NK-92 treated with Interleukin-12 subunit alpha and Interleukin-12 subunit beta, amount 100 ng/mL, for 24 hours (cell line): ENCODE measurements at regions not wholly inside any gene's neighbourhood (a gene's known extent, or its start where the extent isn't known, plus 50 kb on each side); places are given as distances from the start of the nearest gene placed in this dataset.
A peak's percentile ranks its signal among the peaks of the same experiment; 100 is the strongest.
"Not testable (repeated sequence)": the region's sequence is repeated elsewhere in the genome, so short reads cannot be mapped to it uniquely, and the experiment has no call there.

ENCODE experiments used
- DNase-seq: peaks from one replicate; lab custom pipeline; 2025; lab: John Stamatoyannopoulos, UW

DNA sequence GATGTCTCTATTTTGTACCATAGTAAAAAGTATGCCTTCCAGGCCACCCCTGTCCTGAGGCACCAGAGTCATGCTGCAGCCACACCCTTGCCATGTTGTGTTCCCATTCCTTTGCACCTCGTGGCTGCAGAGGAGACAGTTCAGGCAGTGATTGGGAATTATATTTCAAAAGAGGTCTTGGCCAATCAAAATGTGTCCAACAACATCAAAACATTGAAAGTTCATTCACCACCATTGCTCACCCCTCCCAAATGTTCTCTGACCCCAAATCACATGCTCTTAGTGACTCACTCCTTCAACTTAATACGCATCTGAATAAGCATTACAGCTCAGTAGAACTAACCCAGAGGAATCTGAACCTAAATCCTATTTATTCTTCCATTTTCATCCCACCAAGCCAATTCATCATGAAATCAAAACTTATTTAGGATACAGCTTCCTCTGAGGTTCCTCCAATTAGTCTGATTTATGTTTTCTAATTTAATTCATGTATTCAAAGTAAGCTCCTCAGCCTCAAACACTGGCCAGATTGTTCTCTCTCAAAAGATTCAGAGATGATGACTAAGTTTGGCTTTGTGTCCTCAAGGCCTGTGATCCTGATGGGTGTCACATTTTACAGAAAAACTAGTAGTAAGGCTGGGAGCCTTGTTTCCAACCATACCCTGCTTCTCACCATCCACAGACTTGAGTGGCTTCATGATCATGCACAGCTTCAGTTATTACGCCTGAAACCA, 323.2 kb upstream of the INTU start:
- DNase-seq: no peak

DNA sequence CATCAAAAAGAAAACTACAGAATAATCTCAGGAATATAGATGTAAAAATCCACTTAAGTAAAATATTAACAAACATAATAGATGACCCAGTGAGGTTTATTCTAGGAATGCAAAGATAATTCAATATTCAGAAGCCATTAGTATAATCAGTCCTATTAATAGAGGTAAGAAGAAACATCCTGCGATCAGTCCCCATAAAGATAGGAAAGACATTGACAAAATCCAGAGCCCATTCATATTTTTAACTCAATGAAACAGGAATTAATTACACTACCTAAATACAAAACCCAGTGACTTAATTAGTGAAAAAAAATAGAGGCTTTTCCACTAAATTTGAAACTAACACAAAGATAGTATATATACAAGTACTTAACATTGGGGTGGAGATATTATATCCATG, 321.4 kb upstream of the INTU start:
- no peak for DNase-seq

DNA sequence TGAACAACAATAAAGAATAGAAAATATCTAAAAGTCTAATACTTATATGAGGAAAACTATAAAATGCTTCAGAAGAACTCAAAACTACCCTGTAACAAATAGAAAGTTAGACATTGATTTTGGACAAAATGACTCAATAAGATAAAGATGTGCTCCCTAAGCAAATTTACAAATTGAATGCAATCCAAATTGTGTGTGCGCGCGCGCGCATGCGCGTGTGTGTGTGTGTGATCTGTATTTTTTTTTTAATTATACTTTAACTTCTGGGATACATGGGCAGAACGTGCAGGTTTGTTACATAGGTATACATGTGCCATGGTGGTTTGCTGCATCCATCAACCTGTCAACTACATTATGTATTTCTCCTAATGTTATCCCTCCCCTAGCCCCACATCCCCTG, 320.8 kb upstream of the INTU start:
- no peak for DNase-seq

DNA sequence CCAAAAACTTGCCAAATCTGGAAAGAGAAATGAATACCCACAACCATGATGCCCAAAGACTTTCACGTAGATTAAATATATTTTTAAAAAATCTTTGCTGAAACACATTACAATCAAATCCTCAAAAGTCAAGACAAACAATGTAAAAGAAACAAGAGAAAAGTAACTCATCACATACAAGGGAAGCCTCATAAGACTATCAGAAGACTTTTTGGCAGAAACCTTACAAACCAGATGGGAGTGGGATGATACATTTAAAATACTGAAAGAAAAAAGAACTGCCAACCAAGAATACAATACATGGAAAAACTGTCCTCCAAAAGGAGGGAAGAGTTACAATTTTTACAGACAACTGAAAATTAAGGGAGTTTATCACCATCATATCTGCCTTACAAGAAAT, 319.0 kb upstream of the INTU start:
- DNase-seq: no peak

DNA sequence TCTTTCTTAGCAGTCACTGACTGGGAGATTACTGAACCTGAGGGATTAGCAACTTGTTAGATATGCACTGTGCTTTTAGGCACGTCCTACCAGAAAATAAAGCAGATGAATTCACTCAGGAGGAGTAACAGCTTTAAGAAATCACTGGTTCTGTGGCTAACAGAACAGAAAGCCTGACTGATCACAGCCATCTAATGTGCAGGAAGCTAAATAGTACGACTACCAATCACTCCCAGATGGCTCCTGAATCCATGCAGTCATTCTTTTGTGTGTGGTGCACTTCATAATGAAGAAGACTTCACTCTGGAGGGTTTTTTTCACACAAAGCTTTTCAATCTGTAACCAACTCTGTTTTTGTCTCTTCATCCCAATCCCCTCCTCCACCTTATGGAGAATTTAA, 305.3 kb upstream of the INTU start:
- DNase-seq: no peak

DNA sequence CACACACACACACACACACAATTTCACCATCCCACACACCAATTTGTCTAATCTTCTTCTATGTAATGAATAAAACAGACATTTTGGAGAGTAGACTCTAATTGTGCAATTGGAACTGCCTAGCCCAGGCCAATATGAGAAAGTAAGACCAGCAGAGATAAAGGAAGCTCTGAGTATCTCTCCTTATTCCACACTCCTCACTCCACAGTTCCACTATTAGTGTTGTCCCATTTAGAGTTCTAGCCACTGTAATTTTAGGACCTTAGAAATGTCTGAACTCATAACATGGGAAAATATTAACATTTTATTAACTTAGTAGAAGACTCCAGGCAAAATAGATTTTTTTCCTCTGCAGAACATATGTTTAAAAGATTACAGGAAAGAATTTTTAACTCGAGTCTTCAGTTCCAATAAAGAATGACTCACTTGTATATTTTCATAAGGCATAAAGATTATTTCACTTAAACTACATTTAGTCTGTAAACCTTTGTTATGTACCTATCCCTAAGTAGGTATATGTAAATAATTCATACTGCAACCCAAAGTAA, 297.6 kb upstream of the INTU start:
- DNase-seq: no peak

DNA sequence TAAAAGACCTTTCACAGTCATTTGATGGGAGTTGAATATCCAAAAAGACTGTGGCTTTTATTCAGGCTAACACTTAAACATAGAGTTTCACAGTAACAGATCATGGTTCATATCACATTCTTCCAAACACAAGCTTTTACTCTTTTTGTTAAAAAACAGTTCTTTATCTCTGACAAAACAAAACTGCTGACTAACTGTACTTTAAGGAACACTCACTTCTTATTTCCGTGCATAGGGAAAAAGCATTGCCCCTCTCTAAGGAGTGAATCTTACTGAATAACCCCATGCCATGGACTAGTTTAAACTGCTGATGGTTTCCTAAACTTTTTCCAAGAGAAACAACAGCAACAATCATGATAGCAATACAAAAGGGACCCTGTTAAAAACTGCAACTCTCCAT, 297.0 kb upstream of the INTU start:
- DNase-seq: no peak

DNA sequence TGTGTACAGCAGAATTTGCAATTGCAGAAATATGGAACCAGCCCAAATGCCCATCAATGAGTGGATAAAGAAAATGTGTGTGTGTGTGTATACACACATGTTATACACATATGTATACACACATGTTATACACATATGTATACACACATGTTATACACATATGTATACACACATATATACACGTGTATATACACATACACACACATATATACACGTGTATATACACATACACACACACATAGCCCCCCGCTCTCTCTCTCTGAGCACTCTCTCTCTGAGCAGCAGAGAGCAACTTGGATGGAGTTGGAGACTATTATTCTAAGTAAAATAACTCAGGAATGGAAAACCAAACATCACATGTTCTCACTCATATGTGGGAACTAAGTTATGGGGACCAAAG, 289.6 kb upstream of the INTU start:
- not testable (repeated sequence) for DNase-seq

DNA sequence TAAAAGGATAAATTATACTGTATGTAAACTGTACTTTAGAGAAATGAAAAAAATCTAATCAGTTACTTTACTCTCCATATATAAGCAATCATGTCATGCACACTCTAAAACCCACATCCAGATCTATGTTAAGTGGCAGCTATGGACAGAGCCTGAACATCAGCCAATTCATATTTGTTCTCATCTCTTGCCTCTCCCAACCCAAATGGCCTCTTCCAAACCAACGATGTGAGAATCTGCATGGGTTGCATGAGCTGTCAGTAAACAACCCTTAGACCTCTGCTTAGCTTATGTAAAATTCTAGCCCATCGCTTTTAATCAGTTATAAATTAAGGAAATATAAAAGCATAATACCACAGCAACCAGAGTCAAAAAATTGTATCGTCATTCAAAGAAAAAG, 288.7 kb upstream of the INTU start:
- no peak for DNase-seq

DNA sequence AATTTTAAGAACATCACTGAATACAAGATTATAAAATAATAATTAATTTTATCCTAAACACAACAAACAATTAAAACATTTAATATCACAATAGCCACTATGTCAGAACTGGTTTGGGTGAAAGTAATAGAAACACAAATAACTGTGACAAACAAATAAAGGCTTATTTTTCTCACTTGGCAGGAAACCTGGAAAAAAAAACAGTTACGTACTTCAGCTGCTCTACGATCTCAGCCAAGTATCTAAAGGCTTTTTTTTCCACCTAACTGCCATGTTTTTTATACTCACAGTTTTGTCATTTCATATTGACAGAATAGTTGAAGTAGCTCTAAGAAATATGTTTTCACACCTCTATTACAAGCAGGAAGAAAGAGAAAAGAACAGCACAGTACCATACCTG, 284.8 kb upstream of the INTU start:
- DNase-seq: no peak

DNA sequence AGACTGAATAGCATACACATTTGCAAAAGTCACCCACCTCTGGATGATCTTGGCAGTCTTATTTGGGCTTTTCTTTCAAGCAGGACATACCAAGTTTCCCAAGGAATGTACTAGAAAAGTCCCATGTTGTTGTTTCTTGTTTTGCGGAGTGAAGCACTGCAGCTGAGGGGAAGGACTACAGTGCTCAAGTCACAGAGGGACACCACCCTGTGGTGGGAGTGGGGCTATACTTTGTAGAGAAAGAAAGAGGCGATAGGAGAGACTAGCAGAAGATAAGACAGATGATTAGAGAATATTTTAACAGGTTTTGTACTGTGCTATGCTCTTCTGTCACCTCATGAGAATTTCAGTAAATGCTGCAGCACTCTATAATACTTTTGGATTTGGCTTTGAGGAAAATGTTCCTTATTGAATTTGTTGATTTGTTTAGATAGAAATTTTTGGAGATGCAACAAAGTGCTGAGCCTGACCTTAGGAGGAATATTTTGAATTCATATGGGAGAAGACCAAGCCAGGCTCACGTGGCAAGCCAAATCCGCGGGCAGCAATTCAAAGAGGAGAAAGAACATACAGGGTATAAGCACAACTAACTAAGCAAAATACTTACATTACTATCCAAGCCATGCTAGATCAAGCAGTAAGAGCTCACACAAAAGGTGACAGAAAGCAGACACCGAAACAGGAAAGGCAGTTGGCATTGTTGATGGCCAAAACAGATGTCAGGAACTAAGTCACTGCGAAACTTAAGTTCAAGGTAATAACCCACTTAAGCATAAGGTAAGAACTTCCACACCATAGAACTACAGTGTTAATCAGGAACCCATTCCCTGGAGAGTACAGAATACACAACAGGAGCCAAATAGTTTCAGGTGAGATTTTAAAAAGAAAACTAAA, 280.3 kb upstream of the INTU start:
- DNase-seq: no peak

DNA sequence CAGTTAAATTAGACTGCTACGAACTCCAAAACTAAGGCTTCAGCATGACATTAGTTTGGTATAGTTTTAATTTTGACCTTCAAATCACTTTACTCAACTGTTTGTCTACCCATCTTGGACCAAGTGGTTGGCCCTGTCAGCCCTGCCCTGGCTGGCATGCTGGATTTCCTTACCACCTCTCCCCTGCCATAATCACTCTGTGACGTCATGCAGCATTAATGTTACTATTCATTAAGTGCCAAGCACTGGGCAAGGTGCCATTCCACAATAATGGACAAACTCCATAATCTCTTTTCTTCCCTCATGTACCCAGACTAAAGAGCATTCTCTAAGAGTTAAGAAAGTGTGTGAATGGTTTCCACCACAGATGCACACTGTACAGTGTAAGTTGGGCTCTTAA, 277.0 kb upstream of the INTU start:
- DNase-seq: no peak

DNA sequence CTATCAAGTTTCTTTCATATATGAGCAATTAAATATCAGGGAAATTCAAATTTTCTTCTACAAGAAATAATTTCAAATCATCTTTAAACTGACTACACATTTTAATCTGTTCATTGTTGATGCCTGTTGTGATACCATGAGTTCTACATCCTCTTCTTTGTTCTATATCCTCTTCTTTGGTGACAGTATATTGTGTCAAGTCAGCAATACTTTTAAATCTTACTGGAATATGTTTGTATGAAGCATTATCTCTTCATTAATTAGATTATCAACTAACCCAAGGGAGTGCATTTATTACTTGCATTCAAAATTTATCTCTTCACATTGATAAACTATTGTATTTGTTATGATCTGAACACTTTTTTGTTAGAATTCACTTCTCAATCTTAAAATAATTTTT, 275.0 kb upstream of the INTU start:
- DNase-seq: no peak

DNA sequence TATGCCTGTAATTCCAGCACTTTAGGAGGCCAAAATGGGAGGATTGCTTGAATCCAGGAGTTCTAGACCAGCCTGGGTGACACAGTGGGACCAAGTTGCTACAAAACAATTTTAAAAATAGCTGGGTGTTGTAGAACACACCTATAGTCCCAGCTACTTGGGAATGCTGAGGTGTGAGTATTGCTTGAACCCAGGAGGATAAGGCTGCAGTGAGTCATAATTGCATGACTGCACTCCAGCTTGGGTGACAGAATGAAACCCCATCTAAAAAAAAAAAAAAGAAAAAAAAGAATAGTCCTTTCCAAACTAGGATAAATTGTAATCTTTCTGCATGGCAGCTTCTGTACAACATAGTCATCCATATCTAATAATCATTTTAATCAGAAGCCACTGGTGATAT, 270.1 kb upstream of the INTU start:
- no peak for DNase-seq

DNA sequence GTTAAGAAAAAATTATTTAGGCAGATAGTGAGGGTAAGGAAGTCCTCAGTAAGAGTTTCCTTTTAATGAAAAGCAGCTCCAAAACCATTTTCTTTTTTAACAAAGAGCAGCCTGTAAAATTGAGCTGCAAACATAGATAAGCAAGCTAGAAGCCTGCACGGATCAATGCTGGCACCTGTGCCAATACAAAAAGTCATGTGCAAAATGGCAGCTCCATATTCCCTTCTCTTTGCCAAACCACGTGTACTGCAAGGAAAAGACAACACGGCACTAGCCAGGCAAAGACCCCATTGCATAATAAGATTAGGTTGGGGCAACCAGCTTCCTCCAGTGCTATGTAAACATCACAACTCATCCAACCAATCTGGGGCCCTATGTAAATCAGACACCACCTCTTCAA, 268.4 kb upstream of the INTU start:
- DNase-seq: no peak

DNA sequence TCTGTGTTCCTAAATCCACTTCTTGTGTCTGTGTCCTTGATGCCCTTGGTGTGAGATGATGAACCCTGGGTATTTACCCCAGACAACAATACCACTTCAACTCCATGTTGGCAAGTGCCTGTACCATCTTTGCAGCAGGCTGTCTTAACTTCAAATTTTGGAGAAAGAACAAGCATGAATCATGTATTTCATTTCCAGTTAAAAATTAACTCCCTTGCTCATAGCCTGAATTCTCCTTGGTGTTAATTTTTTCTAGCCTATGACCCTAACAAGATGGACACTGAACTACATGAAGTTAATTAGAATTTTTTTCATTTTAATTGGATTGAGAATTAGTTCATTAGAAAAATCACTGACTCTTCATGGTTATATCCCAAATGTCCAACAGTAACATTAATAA, 267.8 kb upstream of the INTU start:
- DNase-seq: no peak

DNA sequence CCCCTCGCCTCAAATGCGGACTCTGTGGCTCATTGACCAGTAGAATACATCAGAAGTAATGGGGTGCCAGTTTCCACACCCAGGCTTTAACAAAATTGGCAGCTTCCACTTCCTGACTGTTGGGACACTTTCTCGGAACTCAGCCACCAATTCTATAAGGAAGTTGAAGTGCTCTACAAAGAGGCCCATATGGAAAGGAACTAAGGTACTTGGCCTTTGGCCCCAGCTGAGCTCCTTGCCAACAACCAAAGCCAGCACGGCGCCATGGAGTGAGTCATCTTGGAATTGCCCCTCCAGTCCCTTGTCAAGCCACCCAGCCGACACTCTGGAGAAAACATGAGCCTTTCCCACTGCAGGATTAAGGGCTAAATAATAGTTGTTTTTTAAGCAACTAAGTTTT, 262.2 kb upstream of the INTU start:
- DNase-seq: no peak

DNA sequence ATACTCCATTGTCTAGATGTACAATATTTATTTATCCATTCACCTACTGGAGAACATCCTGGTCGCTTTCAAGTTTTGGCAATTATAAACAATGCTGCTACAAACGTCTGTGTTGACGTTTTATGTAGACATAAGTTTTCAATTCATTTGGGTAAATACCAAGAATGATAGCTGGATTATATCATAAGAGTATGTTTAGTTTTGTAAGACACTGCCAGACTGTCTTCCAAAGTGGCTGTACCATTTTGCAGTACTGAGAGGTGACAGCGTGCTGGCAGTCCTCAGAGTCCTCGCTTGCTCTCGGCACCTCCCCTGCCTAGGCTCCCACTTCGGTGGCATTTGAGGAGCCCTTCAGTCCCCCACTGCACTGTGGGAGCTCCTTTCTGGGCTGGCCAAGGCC, 253.3 kb upstream of the INTU start:
- no peak for DNase-seq

DNA sequence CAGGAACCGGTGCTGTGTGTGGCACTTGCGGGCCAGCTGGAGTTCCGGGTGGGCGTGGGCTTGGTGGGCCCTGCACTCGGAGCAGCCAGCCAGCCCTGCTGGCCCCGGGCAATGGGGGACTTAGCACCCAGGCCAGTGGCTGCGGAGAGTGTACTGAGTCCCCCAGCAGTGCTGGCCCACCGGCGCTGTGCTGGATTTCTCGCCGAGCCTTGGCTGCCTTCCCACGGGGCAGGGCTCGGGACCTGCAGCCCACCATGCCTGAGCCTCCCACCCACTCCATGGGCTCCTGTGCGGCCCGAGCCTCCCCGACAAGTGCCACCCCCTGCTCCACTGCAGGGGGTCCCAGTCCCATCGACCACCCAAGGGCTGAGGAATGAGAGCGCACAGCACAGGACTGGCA, 252.8 kb upstream of the INTU start:
- not testable (repeated sequence) for DNase-seq

DNA sequence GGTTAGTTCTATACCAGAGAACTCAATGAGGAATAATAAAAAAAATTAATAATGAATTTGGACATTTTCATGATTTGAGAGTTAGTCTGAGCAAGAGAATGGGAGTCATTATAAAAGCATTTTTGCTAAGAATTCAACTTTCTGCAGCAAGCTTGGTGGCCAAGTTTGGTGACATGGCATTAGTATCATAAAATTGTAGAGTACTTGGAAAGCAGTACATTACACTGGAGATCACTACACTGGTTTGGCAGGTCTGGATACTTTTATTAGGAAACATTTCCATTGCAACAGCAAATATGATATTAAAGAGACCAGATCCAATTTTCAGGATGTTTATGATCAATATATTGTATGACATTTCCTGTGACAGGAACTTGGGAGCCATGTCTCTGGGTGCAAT, 249.1 kb upstream of the INTU start:
- no peak for DNase-seq

DNA sequence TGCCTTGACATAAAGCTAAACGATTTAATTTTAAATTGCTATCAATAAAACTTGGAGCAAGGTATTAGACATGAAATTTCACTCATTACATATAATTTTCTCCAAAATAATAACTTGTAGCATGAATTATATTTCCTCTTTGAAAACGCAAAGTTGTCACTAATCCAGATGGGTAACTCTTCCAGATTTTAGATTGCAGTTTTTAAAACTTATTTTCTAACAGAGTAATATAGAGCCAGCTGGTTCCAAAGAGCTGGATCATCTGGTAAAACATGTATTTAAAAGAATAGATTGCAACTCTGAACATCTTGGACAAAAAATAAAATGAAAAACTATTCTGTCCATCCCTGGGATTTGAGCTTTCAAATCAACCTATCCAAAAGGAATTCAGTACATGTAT, 238.2 kb upstream of the INTU start:
- no peak for DNase-seq

DNA sequence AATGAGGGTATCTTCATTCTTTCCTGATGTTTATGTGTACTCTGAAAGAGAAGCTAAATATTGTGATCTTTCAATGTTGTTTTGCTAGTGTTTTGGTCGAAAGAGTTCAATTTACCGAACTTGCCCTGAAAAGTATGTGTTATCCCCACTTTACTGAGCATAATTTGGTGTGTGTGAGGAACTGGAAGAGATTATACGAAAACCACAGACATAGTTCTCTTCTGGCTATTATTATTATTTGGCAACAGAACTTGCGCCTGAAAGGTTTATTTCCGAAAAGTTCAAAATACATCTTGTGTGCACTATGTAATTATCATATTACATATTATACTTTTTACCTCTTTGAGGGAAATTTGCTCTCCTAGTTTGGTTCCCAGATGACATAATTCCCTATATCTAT, 232.5 kb upstream of the INTU start:
- DNase-seq: no peak

DNA sequence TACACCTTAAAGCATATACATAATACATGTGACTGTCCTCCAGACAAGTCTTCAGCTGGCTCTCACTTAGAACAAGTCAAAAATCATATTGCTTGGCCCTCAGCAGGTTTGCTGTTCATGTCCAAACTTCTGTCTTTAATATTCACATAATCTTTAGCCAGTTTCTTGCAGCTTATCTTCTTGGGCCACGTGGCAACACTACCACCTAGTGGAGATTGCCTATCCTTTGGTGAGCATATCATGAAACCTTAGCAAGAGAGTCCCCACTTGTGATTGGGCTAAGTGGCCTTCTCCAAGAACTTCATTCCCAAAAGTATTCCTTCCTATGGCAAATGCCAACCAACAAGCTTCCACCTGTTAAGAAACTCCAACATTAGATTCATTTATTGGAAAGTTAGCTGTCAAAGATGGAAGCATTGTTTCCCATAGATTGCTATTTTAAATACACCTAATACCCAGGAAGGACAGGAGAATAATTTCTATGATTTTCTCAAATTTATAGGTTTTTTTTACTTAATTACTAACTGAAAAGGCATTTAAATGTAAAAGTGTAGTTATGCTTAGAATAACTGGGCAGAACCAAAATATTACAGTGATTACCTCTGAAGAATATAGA, 231.9 kb upstream of the INTU start:
- DNase-seq: peak; percentile 2
